ENCODE measurements at regions not wholly inside any gene's neighbourhood (a gene's known extent, or its start where the extent isn't known, plus 50 kb on each side); places are given as distances from the start of the nearest gene placed in this dataset.

DNA sequence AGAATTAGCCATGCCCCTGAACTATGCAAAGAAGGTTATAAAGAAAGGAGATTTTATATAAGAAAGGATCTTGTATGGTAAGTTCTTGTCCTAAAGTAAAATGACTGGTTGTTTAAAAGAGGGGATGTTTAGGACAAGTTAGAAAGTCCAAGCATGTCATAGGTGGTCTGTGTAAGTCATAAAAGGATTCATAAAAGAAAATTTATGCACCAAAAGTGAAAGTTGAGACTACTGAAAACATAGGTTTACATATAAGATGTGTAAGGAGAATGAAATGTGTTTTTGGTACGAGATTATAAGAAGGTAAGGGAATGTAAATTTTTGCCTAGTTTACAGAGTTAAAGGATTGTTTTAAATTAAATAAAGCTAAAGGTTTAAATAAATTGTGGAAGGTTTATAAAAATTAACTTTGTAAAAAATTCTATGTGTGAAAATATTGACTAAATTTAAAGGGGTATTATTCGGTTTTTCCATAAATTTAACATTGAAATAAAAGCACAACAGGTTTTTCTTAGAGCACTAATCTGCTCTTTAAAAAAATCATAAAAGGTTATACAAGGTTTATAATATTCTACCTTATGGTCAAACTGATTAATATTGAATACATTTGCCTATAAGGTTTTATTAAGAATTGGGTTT lies 93.6 kb upstream of the UST start:
- no peak for DNase-seq (ENCODE audit: low read depth)

DNA sequence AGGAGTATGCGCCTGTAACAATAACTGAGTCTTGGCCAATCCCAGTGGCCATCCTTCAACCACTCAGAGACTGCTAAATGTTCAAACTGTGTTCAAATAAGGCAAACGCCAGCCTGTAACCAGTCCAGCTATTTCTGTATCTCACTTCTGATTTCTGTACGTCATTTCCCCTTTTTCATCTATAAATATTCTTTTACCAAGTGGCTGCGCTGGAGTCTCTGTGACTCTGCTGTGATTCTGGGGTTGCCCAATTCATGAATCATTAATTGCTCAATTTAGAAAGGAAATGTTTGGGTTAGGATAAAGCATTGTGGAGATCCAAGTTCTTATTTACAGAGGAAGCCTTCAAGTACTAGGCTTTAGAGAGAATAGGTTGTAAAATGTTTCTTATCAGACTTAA lies 89.8 kb upstream of the UST start:
- no peak for DNase-seq (ENCODE audit: low read depth)

DNA sequence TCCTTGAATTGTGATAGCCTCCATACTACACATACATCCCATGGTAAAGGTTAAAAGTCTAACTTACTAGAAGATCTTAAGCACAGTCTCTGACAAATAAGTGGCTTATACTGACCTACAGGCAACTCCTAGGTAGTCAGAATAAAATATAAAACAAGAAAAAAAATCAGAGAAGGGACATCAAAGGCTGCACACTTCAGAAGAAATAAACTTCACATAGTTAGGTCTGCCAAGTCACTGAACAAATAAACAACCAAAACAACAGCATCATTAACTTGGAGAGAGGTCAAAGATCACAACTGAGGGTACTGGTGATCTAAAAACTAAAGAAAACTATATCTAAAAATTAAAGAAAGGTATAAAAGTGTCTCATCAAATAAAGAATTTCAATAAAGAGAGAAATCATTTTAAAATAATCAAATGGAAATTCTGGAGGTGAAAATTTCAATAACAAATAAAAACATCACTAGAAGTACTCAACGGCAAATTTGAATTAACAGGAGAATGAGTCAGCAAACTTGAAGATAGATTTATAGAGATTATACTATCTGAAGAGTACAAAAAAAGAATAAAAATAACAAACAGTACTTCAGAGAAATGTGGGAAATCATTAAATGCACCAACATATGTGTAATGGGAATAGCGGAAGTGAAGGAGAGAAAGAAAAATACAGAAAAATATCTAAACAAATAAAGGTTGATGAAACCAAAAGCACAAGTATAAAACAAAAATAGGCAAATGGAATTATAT lies 88.0 kb upstream of the UST start:
- no peak for DNase-seq (ENCODE audit: low read depth)

DNA sequence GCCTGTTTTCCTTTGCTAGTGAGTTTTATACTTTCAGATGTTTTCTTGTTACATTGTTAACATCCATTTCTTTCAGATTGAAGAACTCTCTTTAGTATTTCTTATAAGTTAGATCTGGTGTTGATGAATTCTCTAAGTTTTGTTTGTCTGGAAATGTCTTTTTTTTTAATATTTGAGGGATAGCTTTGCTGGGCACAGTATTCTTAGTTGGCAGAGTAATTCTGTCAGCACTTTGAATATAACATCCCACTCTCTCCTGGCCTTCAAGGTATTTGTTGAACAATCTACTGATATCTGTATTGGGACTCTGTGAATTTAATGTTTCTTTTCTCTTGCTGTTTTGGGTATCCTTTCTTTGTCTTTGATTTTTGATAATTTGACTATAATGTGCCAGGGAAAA lies 79.4 kb upstream of the UST start:
- DNase-seq (ENCODE audit: low read depth): no peak

DNA sequence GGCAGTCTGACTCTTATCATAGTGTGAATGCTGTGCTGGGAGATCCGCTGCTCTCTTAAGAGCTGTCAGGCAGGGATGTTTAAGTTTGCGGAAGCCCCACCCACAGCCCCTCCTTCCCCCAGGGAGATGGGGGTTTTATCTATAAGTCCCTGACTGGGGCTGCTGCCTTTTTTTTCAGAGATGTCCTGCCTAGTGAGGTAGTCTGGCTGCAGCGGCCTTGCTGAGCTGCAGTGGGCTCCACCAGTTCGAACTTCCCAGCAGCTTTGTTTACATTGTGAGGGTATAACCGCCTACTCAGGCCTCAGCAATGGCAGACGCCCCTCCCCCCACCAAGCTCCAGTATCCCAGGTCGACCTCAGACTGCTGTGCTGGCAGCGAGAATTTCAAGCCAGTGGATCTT lies 75.7 kb upstream of the UST start:
- DNase-seq (ENCODE audit: low read depth): no peak

DNA sequence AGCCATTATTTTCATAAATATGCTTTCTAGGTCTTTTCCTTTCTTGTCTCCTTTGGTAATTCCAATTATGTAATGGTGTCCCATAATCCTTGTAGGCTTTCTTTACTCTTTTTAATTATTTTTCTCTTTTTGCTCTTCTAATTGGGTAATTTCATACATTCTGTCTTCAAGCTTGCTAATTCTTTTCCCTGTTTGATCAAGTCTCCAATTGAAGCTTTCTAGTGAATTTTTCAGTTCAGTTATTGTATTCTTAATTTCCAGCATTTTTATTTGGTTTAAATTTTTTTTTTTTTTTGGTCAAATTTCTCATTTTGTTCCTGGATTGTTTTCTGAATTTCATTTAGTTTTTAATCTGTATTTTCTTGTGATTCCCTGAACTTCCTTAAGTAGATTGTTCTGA lies 74.9 kb upstream of the UST start:
- DNase-seq (ENCODE audit: low read depth): no peak

DNA sequence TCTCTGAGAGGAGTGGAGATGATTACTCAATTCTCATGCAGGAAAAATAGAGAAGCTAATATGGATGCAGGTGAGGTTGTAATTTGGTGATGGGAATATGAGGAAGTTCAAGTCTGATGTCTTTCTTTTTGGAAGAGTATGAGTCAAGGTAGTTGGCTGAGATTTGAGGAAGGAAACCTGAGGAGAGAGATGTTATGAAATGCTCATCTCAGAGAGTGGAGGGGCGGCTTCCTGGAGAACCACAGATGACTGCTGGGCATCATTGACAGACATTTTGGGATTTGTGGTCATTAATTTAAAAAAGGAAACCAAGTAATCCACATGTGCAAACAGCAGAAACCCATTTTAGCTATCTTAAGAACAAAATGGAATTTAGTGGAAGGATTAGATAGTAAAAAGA lies 72.5 kb upstream of the UST start:
- no peak for DNase-seq (ENCODE audit: low read depth)

DNA sequence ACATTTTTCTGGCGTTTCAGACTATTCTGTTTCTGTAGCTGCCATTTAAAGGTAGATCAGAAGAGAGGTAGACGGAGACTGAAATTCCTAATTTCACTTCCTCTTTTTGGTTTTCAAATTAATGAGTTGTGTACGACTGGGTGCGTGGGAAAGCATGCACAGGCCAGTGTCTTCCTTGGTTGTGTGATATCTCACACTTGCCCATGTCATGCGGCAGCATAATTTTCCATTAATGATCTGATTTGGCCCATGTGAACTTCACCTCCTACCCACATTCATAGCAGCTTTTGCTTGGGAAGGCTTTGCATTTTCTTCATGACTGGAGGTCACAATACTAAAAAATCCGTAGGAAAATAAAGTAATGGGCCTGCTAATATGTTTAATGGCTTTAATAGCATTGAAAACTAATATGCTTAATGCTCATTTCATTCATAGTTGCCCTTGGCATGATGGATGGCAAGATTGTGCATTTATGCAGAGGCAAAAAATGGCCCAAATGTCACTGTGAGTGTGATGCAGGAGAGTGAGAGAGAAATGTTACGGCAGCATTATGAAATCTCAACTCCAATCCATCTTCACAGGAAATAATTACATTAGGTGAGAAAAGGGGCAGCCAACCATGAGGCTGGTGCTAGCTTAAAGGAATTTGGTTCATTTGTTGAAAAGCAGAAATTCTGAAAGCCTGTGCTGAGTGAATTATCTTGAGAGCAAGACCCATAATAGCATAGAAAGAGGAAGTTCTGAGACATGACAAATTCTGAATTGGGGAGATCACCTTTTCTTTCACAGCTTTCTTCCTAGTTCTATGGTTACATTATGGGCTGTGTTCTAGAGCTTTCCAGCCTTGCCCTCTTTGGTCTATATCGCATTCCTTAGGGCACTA lies 69.0 kb upstream of the UST start:
- DNase-seq (ENCODE audit: low read depth): no peak

DNA sequence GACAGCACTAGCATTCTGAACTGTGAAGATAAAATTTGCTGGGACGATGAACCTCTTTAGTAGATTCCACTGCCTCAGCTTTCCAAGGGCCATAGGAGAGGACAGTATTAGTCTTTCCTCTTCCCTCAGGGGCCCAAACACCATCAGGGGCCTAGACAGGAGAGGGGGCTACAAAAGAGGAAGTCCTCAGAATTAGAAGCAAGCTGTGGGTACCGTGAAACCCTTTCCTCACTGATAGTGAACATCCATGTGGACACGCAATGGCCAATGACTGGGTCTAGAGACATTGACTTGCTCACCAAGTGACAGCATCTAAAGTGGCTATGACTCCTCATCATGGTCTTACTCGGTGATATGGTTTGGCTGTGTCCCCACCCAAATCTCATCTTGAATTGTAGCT lies 68.1 kb upstream of the UST start:
- DNase-seq (ENCODE audit: low read depth): no peak

DNA sequence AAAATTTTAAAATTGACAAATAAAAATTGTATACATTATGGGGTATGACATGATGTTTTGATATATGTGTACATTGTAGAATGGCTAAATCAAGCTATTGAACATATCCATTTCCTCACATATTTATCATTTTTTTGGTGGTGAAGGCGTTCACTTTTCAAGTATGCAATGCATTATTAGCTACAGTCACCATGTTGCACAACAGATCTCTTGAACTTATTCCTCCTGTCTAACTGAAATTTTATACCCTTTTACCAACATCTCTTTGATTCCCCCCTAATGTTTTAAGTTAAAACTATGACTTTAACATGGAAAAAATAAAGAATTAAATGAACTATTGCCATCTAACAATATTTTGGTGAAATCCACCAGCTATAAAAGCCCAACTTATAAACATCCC lies 65.2 kb upstream of the UST start:
- DNase-seq (ENCODE audit: low read depth): no peak

DNA sequence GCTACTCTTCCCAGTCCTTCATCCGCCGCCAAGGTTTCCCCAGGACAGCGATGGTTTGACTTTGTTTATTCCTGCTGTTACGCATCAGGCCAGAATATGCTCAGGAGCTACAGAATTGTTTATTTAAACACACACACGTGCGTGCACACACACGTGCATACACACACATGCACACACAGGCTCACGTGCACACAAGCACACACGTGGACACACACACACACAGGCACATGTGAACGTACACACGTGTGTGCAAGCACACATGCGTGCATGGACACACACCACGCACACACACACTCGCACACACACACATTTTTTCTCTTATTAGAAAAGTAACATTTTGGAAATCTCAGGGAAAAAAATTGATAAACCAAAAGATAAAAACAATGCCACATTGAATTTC lies 64.6 kb upstream of the UST start:
- no peak for DNase-seq (ENCODE audit: low read depth)

DNA sequence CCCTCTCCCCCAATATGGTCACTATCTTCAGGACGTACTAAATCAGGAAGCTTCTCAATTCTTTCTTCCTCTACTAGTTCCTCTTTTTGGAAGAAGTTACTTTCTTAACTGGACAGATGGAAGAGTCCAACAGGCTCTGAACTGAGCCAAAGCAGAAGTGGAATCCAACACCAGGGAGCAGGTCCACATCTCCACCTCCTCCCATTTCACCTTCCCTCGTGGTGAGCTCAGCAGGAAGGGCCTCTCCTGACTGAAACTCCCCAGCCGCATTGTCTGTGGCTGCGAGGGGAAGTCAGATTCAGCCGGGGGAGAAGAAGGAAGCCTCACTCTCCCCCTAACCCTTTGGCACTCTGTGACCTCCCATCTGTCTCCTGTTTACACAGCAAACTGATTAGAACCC lies 63.8 kb upstream of the UST start:
- DNase-seq (ENCODE audit: low read depth): no peak

DNA sequence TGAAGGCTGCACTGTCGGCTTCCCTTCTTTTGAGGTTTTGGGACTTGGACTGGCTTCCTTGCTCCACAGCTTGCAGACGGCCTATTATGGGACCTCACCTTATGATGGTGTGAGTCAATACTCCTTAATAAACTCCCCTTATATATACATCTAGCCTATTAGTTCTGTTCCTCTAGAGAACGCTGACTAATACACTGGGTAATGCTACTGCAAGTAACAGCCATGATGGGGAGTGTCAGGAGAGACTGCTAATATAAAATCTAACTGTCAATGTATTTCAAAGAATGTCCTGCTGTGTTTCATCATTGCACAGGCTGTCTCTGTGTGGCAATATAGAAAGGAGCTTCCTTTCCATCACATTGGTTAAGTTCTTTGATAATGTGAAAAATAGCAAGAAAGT lies 57.7 kb upstream of the UST start:
- DNase-seq (ENCODE audit: low read depth): no peak

DNA sequence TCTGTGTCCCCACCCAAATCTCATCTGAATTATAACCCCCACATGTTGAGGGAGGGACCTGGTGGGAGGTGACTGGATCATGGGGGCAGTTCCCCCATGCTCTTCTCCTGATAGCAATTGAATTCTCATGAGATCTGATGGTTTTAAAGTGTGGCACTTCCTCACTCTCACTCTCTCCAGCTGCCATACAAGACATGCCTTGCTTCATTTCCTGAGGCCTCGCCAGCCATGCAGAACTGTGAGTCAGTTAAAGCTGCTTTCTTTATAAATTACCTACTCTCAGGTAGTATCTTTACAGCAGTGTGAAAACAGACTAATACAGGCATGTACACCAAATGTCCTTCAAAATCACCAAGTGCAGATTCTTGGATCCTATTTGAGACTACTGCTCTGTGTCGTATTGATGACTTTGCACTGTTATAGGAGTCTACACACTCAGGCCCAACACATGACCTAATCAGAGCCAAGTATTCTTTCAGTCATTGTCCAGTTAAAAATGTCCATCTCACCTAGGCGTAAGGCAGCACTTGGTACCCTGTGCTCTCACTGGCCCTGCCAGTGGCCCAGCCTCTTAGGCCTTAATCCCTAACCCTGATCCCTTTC lies 52.8 kb upstream of the UST start:
- peak; percentile 67 for DNase-seq (ENCODE audit: low read depth)
